ENCODE measurements at regions not wholly inside any gene's neighbourhood (a gene's known extent, or its start where the extent isn't known, plus 50 kb on each side); places are given as distances from the start of the nearest gene placed in this dataset.

DNA sequence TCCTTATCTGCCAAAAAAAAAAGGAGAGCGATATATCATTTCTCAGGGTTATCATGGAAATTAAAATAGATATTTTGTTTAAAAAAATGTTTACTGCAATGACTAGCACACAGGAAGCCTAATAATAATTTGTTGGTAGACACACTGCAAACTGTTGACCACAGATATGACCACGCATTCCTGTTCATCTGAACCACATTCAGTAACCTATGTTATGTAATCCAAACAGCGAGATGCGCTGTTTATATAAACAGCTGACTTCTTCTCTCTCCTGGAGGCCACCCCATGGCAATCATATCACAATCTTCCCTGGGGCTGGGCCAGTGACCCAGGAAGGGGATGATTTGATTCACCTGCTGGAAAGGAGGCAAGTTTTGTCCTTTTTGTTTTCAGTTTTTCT, 129.3 kb upstream of the UST start:
- DNase-seq (ENCODE audit: low spot score), result no peak
- in situ Hi-C loops (cut with MboI; ENCODE audit: low sequenced_read_pairs, unreplicated experiment), result no loop called here
- TF ChIP-seq, protein P1, sequence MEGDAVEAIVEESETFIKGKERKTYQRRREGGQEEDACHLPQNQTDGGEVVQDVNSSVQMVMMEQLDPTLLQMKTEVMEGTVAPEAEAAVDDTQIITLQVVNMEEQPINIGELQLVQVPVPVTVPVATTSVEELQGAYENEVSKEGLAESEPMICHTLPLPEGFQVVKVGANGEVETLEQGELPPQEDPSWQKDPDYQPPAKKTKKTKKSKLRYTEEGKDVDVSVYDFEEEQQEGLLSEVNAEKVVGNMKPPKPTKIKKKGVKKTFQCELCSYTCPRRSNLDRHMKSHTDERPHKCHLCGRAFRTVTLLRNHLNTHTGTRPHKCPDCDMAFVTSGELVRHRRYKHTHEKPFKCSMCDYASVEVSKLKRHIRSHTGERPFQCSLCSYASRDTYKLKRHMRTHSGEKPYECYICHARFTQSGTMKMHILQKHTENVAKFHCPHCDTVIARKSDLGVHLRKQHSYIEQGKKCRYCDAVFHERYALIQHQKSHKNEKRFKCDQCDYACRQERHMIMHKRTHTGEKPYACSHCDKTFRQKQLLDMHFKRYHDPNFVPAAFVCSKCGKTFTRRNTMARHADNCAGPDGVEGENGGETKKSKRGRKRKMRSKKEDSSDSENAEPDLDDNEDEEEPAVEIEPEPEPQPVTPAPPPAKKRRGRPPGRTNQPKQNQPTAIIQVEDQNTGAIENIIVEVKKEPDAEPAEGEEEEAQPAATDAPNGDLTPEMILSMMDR (IDR thresholded peaks at IDR 0.05; ENCODE audit: borderline replicate concordance, control extremely low read depth, extremely low read depth, insufficient read depth, missing control alignments), result no peak

DNA sequence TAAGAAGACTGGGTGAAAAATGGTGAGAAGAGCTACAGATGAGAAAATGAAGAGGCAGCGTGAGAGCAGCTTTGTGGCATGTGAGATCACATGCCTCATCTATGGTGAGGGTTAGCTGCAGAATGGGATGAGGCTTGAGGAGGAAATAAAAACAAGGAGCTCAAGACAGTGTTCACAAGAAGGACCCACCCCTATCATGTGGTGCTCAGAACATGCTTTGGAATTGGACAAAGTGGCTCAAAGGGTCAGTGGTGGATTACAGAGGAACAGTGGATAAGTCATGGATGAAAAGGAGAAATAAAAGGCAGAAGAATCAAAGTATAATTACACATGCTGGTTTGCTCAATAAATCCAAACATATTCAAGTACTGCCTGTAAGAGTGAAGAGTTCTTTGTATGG, 126.9 kb upstream of the UST start:
- no peak for DNase-seq (ENCODE audit: low spot score)
- TF ChIP-seq, protein P1 (IDR thresholded peaks at IDR 0.05; ENCODE audit: borderline replicate concordance, control extremely low read depth, extremely low read depth, insufficient read depth, missing control alignments), result no peak
- in situ Hi-C loops (cut with MboI; ENCODE audit: low sequenced_read_pairs, unreplicated experiment), result no loop called here

DNA sequence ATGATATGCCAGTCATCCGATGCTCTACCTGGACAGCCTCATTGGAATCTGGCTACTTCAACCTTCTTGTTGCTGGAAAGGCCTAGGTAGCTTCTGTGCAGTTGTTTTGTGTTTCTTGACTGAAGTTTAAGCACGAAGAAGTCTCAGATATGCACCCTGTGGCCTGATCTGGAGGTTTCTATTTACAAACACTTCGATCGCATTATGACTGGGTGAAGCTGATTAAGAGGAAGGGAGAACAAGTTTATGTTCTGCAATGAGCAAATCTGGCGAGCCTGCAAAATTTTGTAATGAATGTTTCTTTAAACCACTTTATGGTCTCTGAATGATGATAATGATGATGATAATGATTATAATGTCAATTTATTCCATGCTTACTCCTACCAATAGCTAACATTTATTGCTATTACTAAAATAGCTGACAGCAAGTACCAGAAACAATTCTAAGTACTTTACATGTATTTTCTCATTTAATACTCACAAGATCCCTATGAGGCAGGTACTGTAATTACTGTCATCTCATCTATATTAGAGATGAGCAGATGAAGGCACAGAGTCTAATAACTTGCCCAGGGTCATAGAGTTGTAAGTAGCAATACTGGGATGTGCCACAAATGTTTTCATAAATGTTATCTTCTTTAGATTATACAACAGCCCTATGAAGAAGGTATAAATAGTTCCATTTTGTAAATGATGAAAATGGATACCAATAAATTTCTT, 126.1 kb upstream of the UST start:
- in situ Hi-C loops (cut with MboI; ENCODE audit: low sequenced_read_pairs, unreplicated experiment), result no loop called here
- TF ChIP-seq, protein P1 (IDR thresholded peaks at IDR 0.05; ENCODE audit: borderline replicate concordance, control extremely low read depth, extremely low read depth, insufficient read depth, missing control alignments), result no peak
- peak; percentile 52 for DNase-seq (ENCODE audit: low spot score)

DNA sequence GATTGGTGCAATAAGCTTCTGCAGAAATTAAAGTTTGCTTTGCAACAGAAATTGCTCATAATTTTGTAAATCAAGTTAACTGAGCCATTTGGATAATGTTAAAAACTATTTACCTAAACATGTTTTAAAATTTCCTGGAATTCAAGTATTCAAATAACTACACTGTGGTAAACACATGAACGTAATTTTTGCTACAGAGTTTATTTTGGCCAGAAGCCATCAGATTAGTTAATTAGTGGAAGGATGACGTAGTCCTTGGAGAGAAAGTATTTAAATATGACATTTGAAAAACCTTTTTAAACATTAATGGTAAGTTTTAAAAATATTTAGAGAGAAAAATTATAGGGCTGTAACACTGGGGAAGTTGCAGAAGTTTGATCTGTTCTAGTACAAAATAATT, 121.2 kb upstream of the UST start:
- in situ Hi-C loops (cut with MboI; ENCODE audit: low sequenced_read_pairs, unreplicated experiment), result no loop called here
- TF ChIP-seq, protein P1 (IDR thresholded peaks at IDR 0.05; ENCODE audit: borderline replicate concordance, control extremely low read depth, extremely low read depth, insufficient read depth, missing control alignments), result no peak

DNA sequence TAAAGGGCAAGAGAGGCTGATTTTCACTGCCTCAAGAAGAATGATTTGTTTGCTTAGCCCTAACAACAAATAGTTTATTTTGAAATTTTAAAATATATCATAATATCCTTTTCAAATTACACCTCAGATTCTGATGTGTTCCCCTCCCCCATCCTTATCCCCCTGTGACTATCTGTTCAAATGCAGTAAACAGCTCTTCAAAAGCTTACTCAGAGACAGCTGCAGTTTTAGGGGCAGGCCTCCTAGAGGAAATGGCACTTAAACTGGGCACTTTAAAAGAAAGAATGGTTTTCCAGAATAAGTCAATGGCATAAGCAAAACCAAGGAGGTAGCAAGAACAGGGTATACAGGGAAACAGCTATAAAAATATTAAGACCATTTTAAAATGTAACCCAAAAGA, 118.6 kb upstream of the UST start:
- DNase-seq (ENCODE audit: low spot score), result no peak
- in situ Hi-C loops (cut with MboI; ENCODE audit: low sequenced_read_pairs, unreplicated experiment), result no loop called here
- TF ChIP-seq, protein P1 (IDR thresholded peaks at IDR 0.05; ENCODE audit: borderline replicate concordance, control extremely low read depth, extremely low read depth, insufficient read depth, missing control alignments), result no peak

More for the DNA sequence above, 121.2 kb upstream of the UST start:
- no peak for DNase-seq (ENCODE audit: low spot score)

DNA sequence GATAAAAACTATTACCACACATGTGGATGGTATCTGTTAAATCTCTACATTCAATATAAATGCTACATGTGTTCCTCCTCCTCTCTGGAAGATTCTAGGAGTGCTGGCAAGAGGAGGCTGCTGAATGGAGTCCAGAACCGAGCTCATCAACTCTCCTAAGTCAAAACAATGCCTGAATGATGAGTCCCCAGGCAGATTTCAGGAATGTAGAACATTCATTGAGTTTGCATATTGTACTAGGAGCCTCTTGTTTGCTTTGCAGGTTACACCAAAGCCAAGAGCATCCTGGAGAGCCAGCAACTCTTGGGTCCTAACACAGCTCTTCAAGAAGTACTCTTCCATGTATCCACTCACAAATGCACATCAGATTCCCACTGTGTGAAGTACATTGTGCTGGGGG, 117.6 kb upstream of the UST start:
- no peak for DNase-seq (ENCODE audit: low spot score)
- TF ChIP-seq, protein P1 (IDR thresholded peaks at IDR 0.05; ENCODE audit: borderline replicate concordance, control extremely low read depth, extremely low read depth, insufficient read depth, missing control alignments), result no peak
- in situ Hi-C loops (cut with MboI; ENCODE audit: low sequenced_read_pairs, unreplicated experiment), result no loop called here
